Mucosa of descending colon (tissue), 3 donors: ENCODE measurements at regions not wholly inside any gene's neighbourhood (a gene's known extent, or its start where the extent isn't known, plus 50 kb on each side); places are given as distances from the start of the nearest gene placed in this dataset.

Experiments
- ATAC-seq: fragments of 200-7000 bp; cut with Tn5 transposase; one replicate; pipeline ENCODE4 v1.9.1; 2020; ENCODE audit warnings: mild to moderate bottlenecking, moderate library complexity
- DNase-seq, 3 donors: peaks; one replicate each; pipeline ENCODE4 v3.0.0-alpha.2; 2020
- H3K36me3 ChIP-seq: fragments of 200-600 bp; one replicate; pipeline ENCODE4 v1.8.0; 2021; ENCODE audit warnings: low read depth, mild to moderate bottlenecking
- H3K4me1 ChIP-seq: fragments of 200-600 bp; one replicate; pipeline ENCODE4 v1.8.0; 2021; ENCODE audit warnings: low read depth, mild to moderate bottlenecking
- H3K4me3 ChIP-seq: fragments of 200-600 bp; one replicate; pipeline ENCODE4 v1.8.0; 2021; ENCODE audit warnings: mild to moderate bottlenecking
- H3K9me3 ChIP-seq: fragments of 200-600 bp; one replicate; pipeline ENCODE4 v1.8.0; 2021; ENCODE audit warnings: mild to moderate bottlenecking
- CTCF ChIP-seq: fragments of 200-600 bp; IDR thresholded peaks from one replicate; pipeline ENCODE4 v1.8.0; 2022; ENCODE audit warnings: antibody characterized with exemption, mild to moderate bottlenecking
- intact Hi-C, 2 donors: fragments of 100-400 bp; cut with DNase I in 1 of 2; cut with micrococcal nuclease in 1 of 2; formaldehyde crosslinking; loops; one replicate each; pipeline versions ENCODE4 v1.11.0 to v1.11.1; 2022; cut with DNase I, micrococcal nuclease
- donor health status: DM: no; HTN: no; CAD: no; lungs with moderate emphysema.
- donor health status: DM: no; HTN: no; CAD: no.
- donor health status: DM: no; HTN: yes; CAD: no.

- TF ChIP-seq CTCF: no peak
- intact Hi-C loops: no loop called here
- ATAC-seq (no peak), DNase-seq (no peak)
- Histone ChIP-seq H3K9me3 (no peaks in the 10 kb centered on the region), H3K4me1 (no peaks in the 10 kb centered on the region), H3K36me3 (no peaks in the 10 kb centered on the region), H3K4me3 (no peak overlapping the region)
Measured at GRCh38 chr20:52757411-52757810, 214.7 kb upstream of the TSHZ2 start.

GRCh38 chr20:52755744-52756143, 216.4 kb upstream of the TSHZ2 start:
- Histone ChIP-seq H3K4me3 (no peak overlapping the region), H3K9me3 (no peaks in the 10 kb centered on the region), H3K4me1 (no peaks in the 10 kb centered on the region), H3K36me3 (no peaks in the 10 kb centered on the region)
- intact Hi-C loops: no loop called here
- no peak for TF ChIP-seq CTCF
- DNase-seq (no peak), ATAC-seq (no peak)

GRCh38 chr20:52754366-52754765, 217.8 kb upstream of the TSHZ2 start:
- Histone ChIP-seq H3K4me1 (no peaks in the 10 kb centered on the region), H3K36me3 (no peaks in the 10 kb centered on the region), H3K4me3 (no peak overlapping the region), H3K9me3 (no peaks in the 10 kb centered on the region)
- no peak for TF ChIP-seq CTCF
- intact Hi-C loops: no loop called here
- no peak for ATAC-seq
- DNase-seq: no peak

- Histone ChIP-seq H3K9me3 (no peaks in the 10 kb centered on the region), H3K4me3 (no peak overlapping the region), H3K36me3 (no peaks in the 10 kb centered on the region), H3K4me1 (no peaks in the 10 kb centered on the region)
- intact Hi-C loops: no loop called here
- ATAC-seq (no peak), DNase-seq (no peak)
- no peak for TF ChIP-seq CTCF
Measured at GRCh38 chr20:52752023-52752422, 220.1 kb upstream of the TSHZ2 start.

GRCh38 chr20:52751571-52751970, 220.6 kb upstream of the TSHZ2 start:
- ATAC-seq: no peak
- Histone ChIP-seq H3K4me3 (no peak overlapping the region), H3K36me3 (no peaks in the 10 kb centered on the region), H3K4me1 (no peaks in the 10 kb centered on the region), H3K9me3 (no peaks in the 10 kb centered on the region)
- no peak for TF ChIP-seq CTCF
- intact Hi-C loops: no loop called here
- DNase-seq: no peak

- Histone ChIP-seq H3K4me1 (no peaks in the 10 kb centered on the region), H3K4me3 (no peak overlapping the region), H3K9me3 (no peaks in the 10 kb centered on the region), H3K36me3 (no peaks in the 10 kb centered on the region)
- no peak for TF ChIP-seq CTCF
- DNase-seq (no peak), ATAC-seq (no peak)
- intact Hi-C loops: no loop called here
Measured at GRCh38 chr20:52749938-52750337, 222.2 kb upstream of the TSHZ2 start.
